GM12864 (cell line): ENCODE measurements at regions not wholly inside any gene's neighbourhood (a gene's known extent, or its start where the extent isn't known, plus 50 kb on each side); places are given as distances from the start of the nearest gene placed in this dataset.

Experiments used
- DNase-seq: peaks from one replicate; pipeline ENCODE4 v3.0.0-alpha.2; 2011; ENCODE audit warnings: low read depth
- H3K4me3 ChIP-seq: 2 replicates; pipeline ENCODE4 v1.5.1; 2011; ENCODE audit warnings: mild to moderate bottlenecking, low read depth, low read length, control low read depth
- CTCF ChIP-seq: IDR thresholded peaks from 2 replicates; pipeline ENCODE4 v1.5.1; 2011; ENCODE audit warnings: low read depth, mild to moderate bottlenecking, moderate library complexity, low read length, control low read depth, inconsistent platforms; ENCODE audit errors: missing control alignments

- TF ChIP-seq CTCF = no peak
- DNase-seq = peak; percentile 90
- peak overlapping the region; percentile 34 for H3K4me3 ChIP-seq
These were observed 125.0 kb upstream of the FUT8 start for GRCh38 chr14:65287264-65288131.

DNA sequence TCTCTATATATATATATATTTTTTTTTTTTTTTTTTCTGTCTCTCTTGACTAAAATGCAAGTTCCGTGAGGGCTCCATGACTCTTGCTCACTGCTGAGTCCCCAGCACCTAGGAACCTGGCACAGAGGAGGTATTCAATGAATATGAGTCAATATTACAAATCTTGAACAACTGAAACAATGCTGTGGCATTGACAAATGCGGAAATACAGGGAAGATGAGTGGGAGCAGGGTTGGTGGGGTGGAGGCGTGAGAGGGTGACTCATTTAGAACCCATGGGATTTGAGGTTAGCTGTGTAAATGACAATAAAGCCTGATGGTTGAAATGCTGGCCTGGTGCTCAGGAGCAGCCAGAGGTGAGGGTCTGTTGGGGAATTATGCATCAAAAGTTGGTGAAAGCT is 121.7 kb upstream of the FUT8 start:
- TF ChIP-seq CTCF = no peak
- DNase-seq = no peak
- H3K4me3 ChIP-seq = no peak overlapping the region

- no peak for TF ChIP-seq CTCF
- no peak for DNase-seq
- H3K4me3 ChIP-seq = no peak overlapping the region
These were observed 121.0 kb upstream of the FUT8 start for GRCh38 chr14:65291531-65291930.

DNA sequence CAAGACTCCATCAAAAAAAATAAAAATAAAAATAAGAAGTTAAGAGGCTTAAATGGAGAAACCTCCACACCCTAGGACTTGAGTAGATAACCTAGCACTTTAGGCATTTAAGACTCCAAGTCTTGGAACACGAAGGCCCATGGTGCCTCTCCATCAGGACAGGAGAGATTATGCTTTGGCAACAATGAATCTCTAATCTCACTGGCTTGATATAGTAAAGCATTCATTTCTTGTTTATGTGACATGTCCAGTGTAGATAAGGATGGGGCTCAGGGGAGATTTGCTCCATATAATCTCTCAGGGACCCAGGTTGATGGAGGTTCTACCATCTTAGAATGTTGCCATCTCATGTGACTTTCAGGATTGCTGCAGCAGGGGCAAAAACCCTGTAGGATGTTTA is 117.7 kb upstream of the FUT8 start:
- DNase-seq = no peak
- no peak overlapping the region for H3K4me3 ChIP-seq
- TF ChIP-seq CTCF = no peak

GRCh38 chr14:65296402-65296801 is 116.1 kb upstream of the FUT8 start:
- no peak for DNase-seq
- TF ChIP-seq CTCF = no peak
- no peak overlapping the region for H3K4me3 ChIP-seq

DNA sequence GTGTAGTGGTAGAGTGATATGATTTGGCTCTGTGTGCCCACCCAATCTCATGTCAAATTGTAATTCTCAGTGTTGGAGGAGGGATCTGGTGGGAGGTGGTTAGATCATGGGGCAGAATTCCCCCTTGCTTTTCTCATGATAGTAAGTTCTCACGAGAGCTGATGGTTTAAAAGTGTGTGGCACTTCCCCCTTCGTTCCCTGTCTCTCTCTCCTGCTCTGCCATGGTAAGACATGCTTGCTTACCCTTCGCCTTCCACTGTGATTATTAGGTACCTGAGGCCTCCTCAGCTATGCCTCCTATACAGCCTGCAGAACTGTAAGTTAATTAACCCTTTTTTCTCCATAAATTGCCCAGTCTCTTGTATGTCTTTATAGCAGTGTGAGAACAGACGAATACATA is 115.7 kb upstream of the FUT8 start:
- DNase-seq = no peak
- TF ChIP-seq CTCF = no peak
- H3K4me3 ChIP-seq = peak overlapping the region; percentile 19; the same call in 1 of the 2 replicates

DNA sequence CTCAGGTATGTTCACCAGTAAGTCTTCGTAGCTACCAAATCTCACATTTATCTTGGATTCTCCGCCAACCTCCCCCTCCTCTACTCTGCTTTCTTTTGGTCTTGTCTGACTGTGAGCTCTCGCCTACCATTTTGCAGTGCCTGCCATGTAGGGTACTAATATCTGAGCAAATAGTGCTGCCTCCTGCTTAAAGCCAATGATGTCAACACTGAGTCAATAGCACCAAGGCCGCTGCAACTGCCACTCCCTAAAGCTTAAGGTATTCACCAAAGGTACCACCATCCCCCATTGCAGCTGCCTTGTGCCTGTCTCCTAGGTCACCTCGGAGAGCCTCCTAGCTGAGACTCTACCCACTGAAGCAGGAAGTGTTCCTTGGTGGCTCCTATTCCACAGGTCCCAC is 114.8 kb upstream of the FUT8 start:
- DNase-seq = no peak
- TF ChIP-seq CTCF = no peak
- no peak overlapping the region; the same call in 1 of the 2 replicates for H3K4me3 ChIP-seq
